GM12878 (cell line): ENCODE measurements at regions not wholly inside any gene's neighbourhood (a gene's known extent, or its start where the extent isn't known, plus 50 kb on each side); places are given as distances from the start of the nearest gene placed in this dataset.

Experiments
- ATAC-seq: fragments of 200-7000 bp; cut with Tn5 transposase; 3 replicates; pipeline ENCODE4 v1.9.1; 2020; ENCODE audit warnings: mild to moderate bottlenecking, moderate library complexity
- BruUV-seq: library from RNA; stranded (reverse); fragments of 400-500 nt; replicated peaks from 2 replicates; lab custom pipeline; 2021; lab: Mats Ljungman, UMichigan
- CTCF ChIA-PET: fragments of 300-600 bp; sonication (Branson Sonifier 250); formaldehyde crosslinking; extraction: SDS; loops from one replicate; lab custom pipeline; 2021; ENCODE audit warnings: inconsistent platforms; lab: Yijun Ruan, JAX
- POLR2A ChIA-PET: fragments of 350-600 bp; formaldehyde crosslinking; extraction: SDS; loops from one replicate; lab custom pipeline; 2021; ENCODE audit warnings: inconsistent platforms; lab: Charles Lee
- RAD21 ChIA-PET: fragments of 300-600 bp; sonication (Branson Sonifier 250); formaldehyde crosslinking; loops from one replicate; lab custom pipeline; 2023; ENCODE audit warnings: antibody characterized with exemption; ENCODE audit not compliant: unreplicated experiment; lab: Charles Lee
- SMC1A ChIA-PET: fragments of 300-600 bp; sonication (Branson Sonifier 250); formaldehyde crosslinking; loops from one replicate; lab custom pipeline; 2023; ENCODE audit not compliant: unreplicated experiment, uncharacterized antibody; lab: Charles Lee
- DNase-seq: peaks from one replicate; pipeline ENCODE4 v3.0.0-alpha.2; 2011; ENCODE audit warnings: low read depth, low spot score
- FAIRE-seq: peaks from 3 replicates; lab custom pipeline; 2011; peaks lifted over from hg19 to GRCh38; lab: Jason Lieb, UNC
- H2AFZ ChIP-seq: 2 replicates; pipeline ENCODE4 v1.6.0; 2011; ENCODE audit warnings: low read depth, low read length, control low read depth; ENCODE audit not compliant: control insufficient read depth
- H3K27ac ChIP-seq: 2 replicates; pipeline ENCODE4 v1.5.1; 2011; ENCODE audit warnings: control low read depth; ENCODE audit not compliant: control insufficient read depth, insufficient read depth
- H3K27me3 ChIP-seq, 2 experiments: replicated peaks in 1 of 2; 2 replicates each; pipeline versions ENCODE4 v1.6.0 to v1.6.1; 2011; ENCODE audit warnings: low read length in 1 of 2; ENCODE audit not compliant: control insufficient read depth in 2 of 2, insufficient read depth in 2 of 2
- H3K36me3 ChIP-seq, 2 experiments: 2 replicates each; pipeline ENCODE4 v1.5.1; 2011; ENCODE audit warnings: low read length in 1 of 2; ENCODE audit not compliant: control insufficient read depth in 2 of 2, insufficient read depth in 2 of 2
- H3K4me1 ChIP-seq: 2 replicates; pipeline ENCODE4 v1.6.1; 2011; ENCODE audit warnings: mild to moderate bottlenecking, low read length, moderate library complexity, mixed read lengths; ENCODE audit not compliant: control insufficient read depth, insufficient read depth
- H3K4me2 ChIP-seq: 2 replicates; pipeline ENCODE4 v1.6.0; 2011; ENCODE audit warnings: control low read depth; ENCODE audit not compliant: control insufficient read depth, insufficient read depth
- H3K4me3 ChIP-seq: fragments of 200-600 bp; sonication (generic); 2 replicates; pipeline ENCODE4 v1.5.1; 2016
- H3K79me2 ChIP-seq: 2 replicates; pipeline ENCODE4 v1.6.0; 2011; ENCODE audit warnings: low read length; ENCODE audit not compliant: control insufficient read depth, insufficient read depth
- H3K9ac ChIP-seq: 2 replicates; pipeline ENCODE4 v1.8.0; 2011; ENCODE audit warnings: low read length, control low read depth, mixed read lengths; ENCODE audit not compliant: control insufficient read depth, insufficient read depth
- H3K9me3 ChIP-seq: replicated peaks from 3 replicates; pipeline ENCODE4 v1.5.1; 2011; ENCODE audit warnings: mild to moderate bottlenecking, low read length; ENCODE audit not compliant: control insufficient read depth, insufficient read depth
- H4K20me1 ChIP-seq: 2 replicates; pipeline ENCODE4 v1.6.0; 2011; ENCODE audit not compliant: control insufficient read depth, insufficient read depth
- BHLHE40 ChIP-seq, 2 experiments: fragments of 450-650 bp in 1 of 2; IDR thresholded peaks; 2 replicates each; pipeline ENCODE4 v1.6.1; 2011 to 2017; ENCODE audit warnings: low read depth in 2 of 2, borderline replicate concordance in 1 of 2, improper control_type of control experiment in 1 of 2, low read length in 1 of 2, mild to moderate bottlenecking in 1 of 2
- CBFB ChIP-seq: IDR thresholded peaks from 2 replicates; pipeline ENCODE4 v1.6.1; 2016; ENCODE audit warnings: antibody characterized with exemption, low read depth
- CREB1 ChIP-seq: IDR thresholded peaks from 2 replicates; pipeline ENCODE4 v1.6.1; 2012; ENCODE audit warnings: low read depth, mild to moderate bottlenecking, inconsistent platforms
- FOXK2 ChIP-seq: fragments of 450-650 bp; IDR thresholded peaks from 2 replicates; pipeline ENCODE4 v1.6.1; 2017; ENCODE audit warnings: mild to moderate bottlenecking, moderate library complexity
- GATAD2B ChIP-seq: fragments of 450-650 bp; conservative IDR thresholded peaks from 2 replicates; pipeline ENCODE4 v1.6.1; 2017; ENCODE audit warnings: low read depth, mild to moderate bottlenecking, moderate library complexity
- KAT2A ChIP-seq: conservative IDR thresholded peaks from 2 replicates; pipeline ENCODE4 v1.6.1; 2011; ENCODE audit warnings: low read depth, low read length; ENCODE audit not compliant: control insufficient read depth
- MEF2A ChIP-seq: IDR thresholded peaks from 2 replicates; pipeline ENCODE4 v1.6.1; 2011; ENCODE audit warnings: low read depth, mild to moderate bottlenecking, low read length, moderate library complexity; ENCODE audit not compliant: insufficient read depth
- MEF2B ChIP-seq: fragments of 450-650 bp; IDR thresholded peaks from 2 replicates; pipeline ENCODE4 v1.6.1; 2018; ENCODE audit warnings: mild to moderate bottlenecking, moderate library complexity; ENCODE audit not compliant: partially characterized antibody, poor library complexity, severe bottlenecking
- MXI1 ChIP-seq: fragments of 150-350 bp; IDR thresholded peaks from 2 replicates; pipeline ENCODE4 v1.6.1; 2011; ENCODE audit warnings: low read depth, mild to moderate bottlenecking, inconsistent platforms, low read length, improper control_type of control experiment
- NR2C2 ChIP-seq: IDR thresholded peaks from 2 replicates; pipeline ENCODE4 v1.6.1; 2011; ENCODE audit warnings: borderline replicate concordance, low read depth; ENCODE audit not compliant: control insufficient read depth, insufficient read length
- ZNF217 ChIP-seq: fragments of 450-650 bp; IDR thresholded peaks from 2 replicates; pipeline ENCODE4 v1.6.1; 2017; ENCODE audit warnings: antibody characterized with exemption, mild to moderate bottlenecking
- WGBS: methylation state at CpG from one replicate; pipeline ENCODE4 v1.1.6; 2016; ENCODE audit warnings: low lambda C conversion rate; ENCODE audit not compliant: insufficient replicate concordance, insufficient coverage; ENCODE audit errors: missing lambda C conversion rate; 5-methylcytosine and 5-hydroxymethylcytosine counted together
- in situ Hi-C: fragments of 300-500 bp; cut with MboI; formaldehyde crosslinking; loops from 9 replicates; pipeline ENCODE4 v1.14.3; 2018; ENCODE audit warnings: mixed read lengths
- intact Hi-C: fragments of 100-400 bp; cut with micrococcal nuclease; formaldehyde crosslinking; loops from one replicate; pipeline ENCODE4 v1.14.2; 2022; ENCODE audit not compliant: unreplicated experiment
- TF ChIP-seq, protein P1 (sequence below): IDR thresholded peaks from 2 replicates; pipeline ENCODE4 v1.6.1; 2011; ENCODE audit warnings: low read depth, mild to moderate bottlenecking, low read length, moderate library complexity, borderline replicate concordance; ENCODE audit errors: extremely low read depth
- TF ChIP-seq, protein P2 (sequence below): IDR thresholded peaks from 2 replicates; pipeline ENCODE4 v1.6.1; 2012; ENCODE audit warnings: low read depth, low read length, improper control_type of control experiment
- TF ChIP-seq, protein P3 (sequence below): fragments of 450-650 bp; IDR thresholded peaks from 2 replicates; pipeline ENCODE4 v1.6.1; 2017; ENCODE audit warnings: mild to moderate bottlenecking, low read depth, inconsistent platforms; ENCODE audit not compliant: poor library complexity, severe bottlenecking

DNA sequence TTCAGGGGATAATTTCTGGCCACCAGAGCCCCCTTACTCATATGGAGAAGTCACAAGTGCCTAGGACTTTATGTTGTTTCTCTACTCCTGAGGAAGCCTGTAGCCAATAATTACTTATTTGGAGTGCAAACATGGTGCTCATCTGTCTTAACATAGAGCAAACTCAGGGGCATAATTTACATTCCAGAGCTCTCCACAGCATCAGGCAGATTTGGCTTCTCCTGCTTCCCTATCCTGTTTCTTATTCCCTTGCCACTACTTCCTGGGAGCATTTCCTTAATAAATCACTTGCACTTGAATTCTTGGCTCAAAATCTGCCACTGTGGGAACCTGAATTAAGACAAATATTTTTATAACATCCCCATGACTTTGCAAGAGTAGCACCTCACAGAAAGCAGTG is 960.9 kb downstream of the SOCS6 start:
- DNase-seq (no peak), ATAC-seq (no peak), FAIRE-seq (no peak)
- no peaks in the 10 kb centered on the region for H3K4me1 ChIP-seq
- TF ChIP-seq MXI1 (no peak), CREB1 (no peak), FOXK2 (no peak), ZNF217 (no peak), BHLHE40 (IDR thresholded peaks at IDR 0.05; ENCODE audit: borderline replicate concordance in 1 of 2, low read depth in 2 of 2, low read length in 1 of 2) (no peak), GATAD2B (no peak), NR2C2 (no peak)
- TF ChIP-seq, protein P1, sequence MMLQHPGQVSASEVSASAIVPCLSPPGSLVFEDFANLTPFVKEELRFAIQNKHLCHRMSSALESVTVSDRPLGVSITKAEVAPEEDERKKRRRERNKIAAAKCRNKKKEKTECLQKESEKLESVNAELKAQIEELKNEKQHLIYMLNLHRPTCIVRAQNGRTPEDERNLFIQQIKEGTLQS, result no peak
- no peak overlapping the region for H3K27ac ChIP-seq
- ChIA-PET CTCF (no interaction called here), RAD21 (no interaction called here), SMC1A (no interaction called here), POLR2A (no interaction called here)
- intact Hi-C loops, result no loop called here
- no peak overlapping the region for H3K9ac ChIP-seq
- H3K79me2 ChIP-seq, result no peaks in the 10 kb centered on the region
- no peaks in the 10 kb centered on the region for H3K27me3 ChIP-seq
- H4K20me1 ChIP-seq, result no peaks in the 10 kb centered on the region
- no peaks in the 10 kb centered on the region for H3K36me3 ChIP-seq
- BruUV-seq, result no TSS peak
- no peak overlapping the region for H3K4me2 ChIP-seq
- no peak overlapping the region for H3K4me3 ChIP-seq
- in situ Hi-C loops, result no loop called here
- no peaks in the 10 kb centered on the region for H3K9me3 ChIP-seq
- no peak overlapping the region for H2AFZ ChIP-seq

DNA sequence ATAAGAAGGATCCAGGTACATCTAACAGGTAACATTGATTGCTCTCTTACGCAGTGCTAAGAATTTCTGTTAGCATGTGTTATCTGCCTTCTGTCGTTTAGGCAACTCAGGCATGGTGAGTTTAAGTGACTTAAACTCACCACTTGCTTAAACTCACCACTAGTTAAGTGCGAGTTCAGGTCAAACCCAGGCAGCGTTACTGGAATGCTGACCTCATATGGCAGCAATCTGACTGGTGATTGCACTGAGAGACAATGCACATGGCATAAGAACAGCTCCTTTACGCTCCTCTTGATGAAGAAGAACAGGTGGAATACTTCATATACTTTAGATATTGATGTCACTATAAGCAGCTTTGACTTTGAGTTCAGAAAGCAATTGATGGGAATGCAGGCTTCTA is 954.1 kb downstream of the SOCS6 start:
- Histone ChIP-seq H3K27me3 (no peaks in the 10 kb centered on the region), H3K4me1 (no peaks in the 10 kb centered on the region), H3K79me2 (no peaks in the 10 kb centered on the region), H3K36me3 (no peaks in the 10 kb centered on the region), H3K27ac (no peak overlapping the region), H4K20me1 (no peaks in the 10 kb centered on the region), H2AFZ (no peak overlapping the region), H3K9me3 (no peaks in the 10 kb centered on the region), H3K9ac (no peak overlapping the region), H3K4me3 (no peak overlapping the region), H3K4me2 (no peak overlapping the region)
- FAIRE-seq, result no peak
- no peak for ATAC-seq
- SMC1A ChIA-PET, result interaction anchor here (1.2 kb wide), 1 partner anchor 15 kb away, joined by 3 read pairs; no protein-coding TSS in a partner anchor
- POLR2A ChIA-PET, result no interaction called here
- CTCF ChIA-PET, result no interaction called here
- intact Hi-C loops (loop anchor here (5.0 kb wide), 1 partner anchor 311 kb away; no protein-coding TSS in a partner anchor), in situ Hi-C loops (no loop called here)
- 14% methylated on average over 5 of the region's 5 CpGs for WGBS
- RAD21 ChIA-PET, result no interaction called here
- BruUV-seq, result no TSS peak
- DNase-seq, result no peak
- TF ChIP-seq ZNF217 (no peak), MEF2B (no peak), KAT2A (no peak), CBFB (no peak), MEF2A (no peak)
- TF ChIP-seq, protein P2, sequence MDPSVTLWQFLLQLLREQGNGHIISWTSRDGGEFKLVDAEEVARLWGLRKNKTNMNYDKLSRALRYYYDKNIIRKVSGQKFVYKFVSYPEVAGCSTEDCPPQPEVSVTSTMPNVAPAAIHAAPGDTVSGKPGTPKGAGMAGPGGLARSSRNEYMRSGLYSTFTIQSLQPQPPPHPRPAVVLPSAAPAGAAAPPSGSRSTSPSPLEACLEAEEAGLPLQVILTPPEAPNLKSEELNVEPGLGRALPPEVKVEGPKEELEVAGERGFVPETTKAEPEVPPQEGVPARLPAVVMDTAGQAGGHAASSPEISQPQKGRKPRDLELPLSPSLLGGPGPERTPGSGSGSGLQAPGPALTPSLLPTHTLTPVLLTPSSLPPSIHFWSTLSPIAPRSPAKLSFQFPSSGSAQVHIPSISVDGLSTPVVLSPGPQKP, result no peak
- TF ChIP-seq, protein P3, sequence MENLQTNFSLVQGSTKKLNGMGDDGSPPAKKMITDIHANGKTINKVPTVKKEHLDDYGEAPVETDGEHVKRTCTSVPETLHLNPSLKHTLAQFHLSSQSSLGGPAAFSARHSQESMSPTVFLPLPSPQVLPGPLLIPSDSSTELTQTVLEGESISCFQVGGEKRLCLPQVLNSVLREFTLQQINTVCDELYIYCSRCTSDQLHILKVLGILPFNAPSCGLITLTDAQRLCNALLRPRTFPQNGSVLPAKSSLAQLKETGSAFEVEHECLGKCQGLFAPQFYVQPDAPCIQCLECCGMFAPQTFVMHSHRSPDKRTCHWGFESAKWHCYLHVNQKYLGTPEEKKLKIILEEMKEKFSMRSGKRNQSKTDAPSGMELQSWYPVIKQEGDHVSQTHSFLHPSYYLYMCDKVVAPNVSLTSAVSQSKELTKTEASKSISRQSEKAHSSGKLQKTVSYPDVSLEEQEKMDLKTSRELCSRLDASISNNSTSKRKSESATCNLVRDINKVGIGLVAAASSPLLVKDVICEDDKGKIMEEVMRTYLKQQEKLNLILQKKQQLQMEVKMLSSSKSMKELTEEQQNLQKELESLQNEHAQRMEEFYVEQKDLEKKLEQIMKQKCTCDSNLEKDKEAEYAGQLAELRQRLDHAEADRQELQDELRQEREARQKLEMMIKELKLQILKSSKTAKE, result no peak
